Kidney (tissue), 13 donors: ENCODE measurements at regions not wholly inside any gene's neighbourhood (a gene's known extent, or its start where the extent isn't known, plus 50 kb on each side); places are given as distances from the start of the nearest gene placed in this dataset.

Source experiments
- DNase-seq, 5 donors: peaks; one replicate each; pipeline ENCODE4 v3.0.0-alpha.2; 2013 to 2020
- FAIRE-seq: peaks from 2 replicates; lab custom pipeline; 2012; peaks lifted over from hg19 to GRCh38; lab: Jason Lieb, UNC
- H3K27ac ChIP-seq, 2 donors: one replicate each; pipeline ENCODE4 v1.7.0; 2013; ENCODE audit warnings: low read depth in 2 of 2, low read length in 2 of 2, inconsistent platforms in 1 of 2
- H3K27me3 ChIP-seq: one replicate; pipeline ENCODE4 v1.7.1; 2013; ENCODE audit warnings: low read length, inconsistent platforms; ENCODE audit not compliant: control insufficient read depth, insufficient read depth
- H3K36me3 ChIP-seq, 3 donors: one replicate each; pipeline versions ENCODE4 v1.7.0 to v1.7.1; 2013; ENCODE audit warnings: low read length in 3 of 3, control low read depth in 1 of 3, inconsistent platforms in 1 of 3; ENCODE audit not compliant: insufficient read depth in 3 of 3, control insufficient read depth in 2 of 3
- H3K4me1 ChIP-seq, 3 donors: one replicate each; pipeline versions ENCODE4 v1.7.0 to v1.7.1; 2013; ENCODE audit warnings: low read length in 3 of 3, inconsistent platforms in 1 of 3, low read depth in 1 of 3; ENCODE audit not compliant: control insufficient read depth in 2 of 3, insufficient read depth in 2 of 3
- H3K4me3 ChIP-seq, 3 donors: one replicate each; pipeline versions ENCODE4 v1.7.0 to v1.8.1; 2013; ENCODE audit warnings: low read length in 3 of 3, control low read depth in 1 of 3, inconsistent platforms in 1 of 3
- H3K9ac ChIP-seq, 3 donors: one replicate each; pipeline versions ENCODE4 v1.7.0 to v1.7.1; 2013; ENCODE audit warnings: low read length in 3 of 3, control low read depth in 1 of 3, inconsistent platforms in 1 of 3
- H3K9me3 ChIP-seq, 3 donors: one replicate each; pipeline versions ENCODE4 v1.7.0 to v1.7.1; 2013; ENCODE audit warnings: low read length in 3 of 3, control low read depth in 1 of 3, inconsistent platforms in 1 of 3; ENCODE audit not compliant: control insufficient read depth in 2 of 3, insufficient read depth in 1 of 3
- intact Hi-C: fragments of 100-400 bp; cut with DNase I; formaldehyde crosslinking; loops from one replicate; pipeline ENCODE4 v1.11.1; 2022
- TF ChIP-seq, protein P1 (sequence below): IDR thresholded peaks from 3 replicates; pipeline ENCODE4 v1.5.1; 2012; ENCODE audit warnings: mild to moderate bottlenecking, moderate library complexity, borderline replicate concordance; ENCODE audit not compliant: insufficient read depth; ENCODE audit errors: extremely low read depth
- donor health status: control.
- donor health status: control.
- donor health status: control.
- donor health status: control.
- donor health status: control.
- donor health status: DM: yes; HTN: yes; CAD: no.
- donor health status: Normal renal cell carcinoma (clear cell type).

DNA sequence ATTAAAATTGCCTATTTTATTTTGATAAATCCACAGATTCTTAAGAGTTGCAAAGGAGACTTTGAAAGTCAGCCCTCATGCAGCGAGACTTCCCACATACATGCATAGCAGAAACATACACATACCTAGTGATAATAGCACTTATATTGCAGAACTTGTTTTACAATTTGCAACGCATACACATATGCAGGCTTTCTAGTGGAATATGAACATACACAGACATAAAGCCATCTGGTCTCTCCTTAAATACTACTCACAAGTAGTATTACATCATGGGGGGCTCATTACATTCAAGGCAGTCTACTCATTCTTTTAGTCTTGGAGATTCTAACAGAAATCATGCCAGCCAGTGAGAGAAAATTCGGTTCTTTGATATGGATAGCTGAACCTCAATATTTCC, 295.1 kb upstream of the RND3 start:
- FAIRE-seq (no peak), DNase-seq (no peak)
- no peaks in the 10 kb centered on the region for H3K4me1 ChIP-seq
- H3K36me3 ChIP-seq = no peaks in the 10 kb centered on the region
- TF ChIP-seq, protein P1, sequence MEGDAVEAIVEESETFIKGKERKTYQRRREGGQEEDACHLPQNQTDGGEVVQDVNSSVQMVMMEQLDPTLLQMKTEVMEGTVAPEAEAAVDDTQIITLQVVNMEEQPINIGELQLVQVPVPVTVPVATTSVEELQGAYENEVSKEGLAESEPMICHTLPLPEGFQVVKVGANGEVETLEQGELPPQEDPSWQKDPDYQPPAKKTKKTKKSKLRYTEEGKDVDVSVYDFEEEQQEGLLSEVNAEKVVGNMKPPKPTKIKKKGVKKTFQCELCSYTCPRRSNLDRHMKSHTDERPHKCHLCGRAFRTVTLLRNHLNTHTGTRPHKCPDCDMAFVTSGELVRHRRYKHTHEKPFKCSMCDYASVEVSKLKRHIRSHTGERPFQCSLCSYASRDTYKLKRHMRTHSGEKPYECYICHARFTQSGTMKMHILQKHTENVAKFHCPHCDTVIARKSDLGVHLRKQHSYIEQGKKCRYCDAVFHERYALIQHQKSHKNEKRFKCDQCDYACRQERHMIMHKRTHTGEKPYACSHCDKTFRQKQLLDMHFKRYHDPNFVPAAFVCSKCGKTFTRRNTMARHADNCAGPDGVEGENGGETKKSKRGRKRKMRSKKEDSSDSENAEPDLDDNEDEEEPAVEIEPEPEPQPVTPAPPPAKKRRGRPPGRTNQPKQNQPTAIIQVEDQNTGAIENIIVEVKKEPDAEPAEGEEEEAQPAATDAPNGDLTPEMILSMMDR = no peak
- no peaks in the 10 kb centered on the region for H3K27me3 ChIP-seq
- no peak overlapping the region for H3K27ac ChIP-seq
- no peak overlapping the region for H3K4me3 ChIP-seq
- no peaks in the 10 kb centered on the region for H3K9me3 ChIP-seq
- intact Hi-C loops = no loop called here
- H3K9ac ChIP-seq = no peak overlapping the region

DNA sequence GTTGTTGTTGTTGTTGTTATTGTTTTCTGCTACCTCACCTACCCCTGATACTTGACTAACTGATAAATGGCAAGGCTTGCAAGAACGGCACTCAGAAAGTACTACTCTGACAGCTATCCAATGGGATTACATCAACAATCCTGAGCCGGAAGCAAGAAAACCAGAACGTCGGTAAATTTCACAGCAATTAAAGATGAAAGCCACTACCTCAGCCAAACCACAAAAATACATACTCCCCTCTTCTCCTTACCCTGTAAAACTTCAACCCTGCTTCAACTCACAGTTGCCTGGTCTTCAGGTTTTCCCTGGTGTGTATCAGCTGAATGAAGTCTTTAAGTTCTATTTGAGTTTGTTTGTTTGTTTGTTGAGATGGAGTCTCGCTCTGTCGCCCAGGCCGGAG, 293.7 kb upstream of the RND3 start:
- H3K27ac ChIP-seq = no peak overlapping the region
- no peaks in the 10 kb centered on the region for H3K4me1 ChIP-seq
- H3K9ac ChIP-seq = no peak overlapping the region
- intact Hi-C loops = no loop called here
- H3K36me3 ChIP-seq = no peaks in the 10 kb centered on the region
- DNase-seq (peak in 1 of 5 donors; percentile 50), FAIRE-seq (no peak)
- TF ChIP-seq, protein P1 = no peak
- no peaks in the 10 kb centered on the region for H3K9me3 ChIP-seq
- H3K4me3 ChIP-seq = no peak overlapping the region
- no peaks in the 10 kb centered on the region for H3K27me3 ChIP-seq

DNA sequence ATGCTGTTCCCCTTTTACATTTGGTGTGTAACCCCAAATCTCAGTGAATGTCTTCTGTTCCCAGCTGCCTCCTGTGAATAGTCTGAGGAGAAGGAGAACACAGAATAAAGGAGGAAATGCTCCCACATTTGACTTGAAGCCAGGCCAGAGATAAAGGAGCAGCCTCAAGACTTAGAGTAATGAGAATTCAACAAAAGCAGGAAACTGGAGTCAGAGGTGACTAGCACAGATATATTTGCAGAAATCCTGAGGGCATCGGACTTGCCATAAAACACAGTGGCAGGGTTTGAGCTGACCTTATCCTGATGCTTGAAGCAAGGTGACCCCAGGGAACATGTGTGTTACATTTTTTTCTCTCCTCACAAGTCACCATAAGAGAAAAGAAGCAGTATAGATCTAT, 291.4 kb upstream of the RND3 start:
- TF ChIP-seq, protein P1 = no peak
- DNase-seq = peak in 2 of 5 donors; percentile 42 to 81
- Histone ChIP-seq H3K27me3 (no peaks in the 10 kb centered on the region), H3K9me3 (no peaks in the 10 kb centered on the region), H3K9ac (no peak overlapping the region), H3K4me3 (no peak overlapping the region), H3K36me3 (no peaks in the 10 kb centered on the region), H3K4me1 (no peaks in the 10 kb centered on the region), H3K27ac (no peak overlapping the region)
- FAIRE-seq = no peak
- intact Hi-C loops = no loop called here

DNA sequence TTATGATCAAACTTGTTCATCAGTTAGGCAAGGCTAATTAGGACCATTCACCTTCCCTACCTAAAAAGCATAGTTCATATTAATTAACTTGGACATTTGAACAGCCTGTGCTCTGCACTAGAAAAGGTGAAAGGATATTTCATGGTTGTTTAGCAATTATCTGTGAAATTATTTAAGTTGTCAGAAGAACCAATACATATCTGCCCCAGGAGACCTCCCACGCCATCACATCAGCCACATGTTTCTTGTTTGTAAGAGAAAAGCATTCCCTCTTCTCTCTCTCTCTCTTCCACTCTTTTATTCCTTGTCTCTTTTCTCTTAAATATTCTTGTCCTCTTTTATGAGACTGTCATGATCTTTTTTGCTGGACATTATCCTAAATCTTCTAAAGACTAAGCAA, 282.0 kb upstream of the RND3 start:
- FAIRE-seq (no peak), DNase-seq (no peak)
- Histone ChIP-seq H3K27ac (no peak overlapping the region), H3K9ac (no peak overlapping the region), H3K4me3 (no peak overlapping the region), H3K9me3 (no peaks in the 10 kb centered on the region), H3K36me3 (no peaks in the 10 kb centered on the region), H3K4me1 (peaks cover 0 to 2% (median 0%) of the 10 kb centered on the region in 3 donors), H3K27me3 (no peaks in the 10 kb centered on the region)
- TF ChIP-seq, protein P1 = no peak
- intact Hi-C loops = no loop called here
